ENCODE measurements at regions not wholly inside any gene's neighbourhood (a gene's known extent, or its start where the extent isn't known, plus 50 kb on each side); places are given as distances from the start of the nearest gene placed in this dataset.

DNA sequence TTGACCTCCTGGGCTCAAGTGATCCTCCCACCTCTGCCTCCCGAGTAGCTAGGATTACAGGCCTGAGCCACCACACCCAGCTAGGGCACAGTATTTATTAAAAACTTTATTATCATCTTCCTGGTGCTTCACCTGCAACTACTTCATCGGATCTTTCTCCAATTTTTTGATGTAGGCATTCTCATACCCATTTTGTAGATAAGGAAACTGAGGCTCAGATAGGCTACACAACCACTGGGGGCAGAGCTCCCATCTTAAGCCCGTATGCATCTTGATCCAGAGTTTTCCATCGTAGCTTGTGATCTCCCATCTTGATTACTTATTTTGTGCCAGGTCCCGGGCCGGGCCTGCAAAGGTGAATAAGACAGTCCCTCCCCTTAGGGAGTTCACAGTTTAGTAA lies 68.1 kb upstream of the BCOR start:
- Histone ChIP-seq H3K4me3 (no peak overlapping the region), H3K9me3 (no peaks in the 10 kb centered on the region), H3K27ac (no peak overlapping the region), H3K4me2 (no peak overlapping the region), H3K4me1 (peaks cover 10% of the 10 kb centered on the region)
- ChIA-PET POLR2A (no interaction called here), CTCF (no interaction called here)
- DNase-seq (ENCODE audit: low read depth in 1 of 2, low spot score in 1 of 2): no peak
- 94% methylated on average over 6 of the region's 6 CpGs for WGBS (ENCODE audit: missing lambda C conversion rate)
- TF ChIP-seq, protein P1, sequence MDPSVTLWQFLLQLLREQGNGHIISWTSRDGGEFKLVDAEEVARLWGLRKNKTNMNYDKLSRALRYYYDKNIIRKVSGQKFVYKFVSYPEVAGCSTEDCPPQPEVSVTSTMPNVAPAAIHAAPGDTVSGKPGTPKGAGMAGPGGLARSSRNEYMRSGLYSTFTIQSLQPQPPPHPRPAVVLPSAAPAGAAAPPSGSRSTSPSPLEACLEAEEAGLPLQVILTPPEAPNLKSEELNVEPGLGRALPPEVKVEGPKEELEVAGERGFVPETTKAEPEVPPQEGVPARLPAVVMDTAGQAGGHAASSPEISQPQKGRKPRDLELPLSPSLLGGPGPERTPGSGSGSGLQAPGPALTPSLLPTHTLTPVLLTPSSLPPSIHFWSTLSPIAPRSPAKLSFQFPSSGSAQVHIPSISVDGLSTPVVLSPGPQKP (IDR thresholded peaks at IDR 0.05; ENCODE audit: low read depth, low read length): no peak
- TF ChIP-seq POLR2AphosphoS2 (conservative IDR thresholded peaks at IDR 0.05; ENCODE audit: low read length) (no peak), JUN (IDR thresholded peaks at IDR 0.05) (no peak), EP300 (IDR thresholded peaks at IDR 0.05) (no peak), CEBPB (IDR thresholded peaks at IDR 0.05) (no peak), ZNF302 (CRISPR knock-in tag; IDR thresholded peaks at IDR 0.05) (no peak), ESRRA (IDR thresholded peaks at IDR 0.05; ENCODE audit: borderline replicate concordance, low read length) (no peak), TP53 (CRISPR knock-in tag; IDR thresholded peaks at IDR 0.05) (no peak), HOXB5 (CRISPR knock-in tag; IDR thresholded peaks at IDR 0.05) (no peak), CBX2 (IDR thresholded peaks at IDR 0.05; ENCODE audit: borderline replicate concordance, low read depth) (no peak), ZC3H11A (IDR thresholded peaks at IDR 0.05) (no peak), NR3C1 (IDR thresholded peaks at IDR 0.05) (no peak), ZSCAN20 (CRISPR knock-in tag; IDR thresholded peaks at IDR 0.05) (no peak), RARB (CRISPR knock-in tag; IDR thresholded peaks at IDR 0.05) (no peak), POLR2A (IDR thresholded peaks at IDR 0.05; ENCODE audit: low read length) (no peak), BHLHE40 (IDR thresholded peaks at IDR 0.05; ENCODE audit: low read depth, low read length) (no peak)
- TF ChIP-seq, protein P2, sequence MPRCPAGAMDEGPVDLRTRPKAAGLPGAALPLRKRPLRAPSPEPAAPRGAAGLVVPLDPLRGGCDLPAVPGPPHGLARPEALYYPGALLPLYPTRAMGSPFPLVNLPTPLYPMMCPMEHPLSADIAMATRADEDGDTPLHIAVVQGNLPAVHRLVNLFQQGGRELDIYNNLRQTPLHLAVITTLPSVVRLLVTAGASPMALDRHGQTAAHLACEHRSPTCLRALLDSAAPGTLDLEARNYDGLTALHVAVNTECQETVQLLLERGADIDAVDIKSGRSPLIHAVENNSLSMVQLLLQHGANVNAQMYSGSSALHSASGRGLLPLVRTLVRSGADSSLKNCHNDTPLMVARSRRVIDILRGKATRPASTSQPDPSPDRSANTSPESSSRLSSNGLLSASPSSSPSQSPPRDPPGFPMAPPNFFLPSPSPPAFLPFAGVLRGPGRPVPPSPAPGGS (IDR thresholded peaks at IDR 0.05): no peak
- TF ChIP-seq, protein P3, sequence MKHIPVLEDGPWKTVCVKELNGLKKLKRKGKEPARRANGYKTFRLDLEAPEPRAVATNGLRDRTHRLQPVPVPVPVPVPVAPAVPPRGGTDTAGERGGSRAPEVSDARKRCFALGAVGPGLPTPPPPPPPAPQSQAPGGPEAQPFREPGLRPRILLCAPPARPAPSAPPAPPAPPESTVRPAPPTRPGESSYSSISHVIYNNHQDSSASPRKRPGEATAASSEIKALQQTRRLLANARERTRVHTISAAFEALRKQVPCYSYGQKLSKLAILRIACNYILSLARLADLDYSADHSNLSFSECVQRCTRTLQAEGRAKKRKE (CRISPR knock-in tag; IDR thresholded peaks at IDR 0.05; ENCODE audit: low read depth): no peak
- TF ChIP-seq, protein P4, sequence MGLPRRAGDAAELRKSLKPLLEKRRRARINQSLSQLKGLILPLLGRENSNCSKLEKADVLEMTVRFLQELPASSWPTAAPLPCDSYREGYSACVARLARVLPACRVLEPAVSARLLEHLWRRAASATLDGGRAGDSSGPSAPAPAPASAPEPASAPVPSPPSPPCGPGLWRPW (IDR thresholded peaks at IDR 0.05): no peak
- no peak for ATAC-seq
- FAIRE-seq: no peak

DNA sequence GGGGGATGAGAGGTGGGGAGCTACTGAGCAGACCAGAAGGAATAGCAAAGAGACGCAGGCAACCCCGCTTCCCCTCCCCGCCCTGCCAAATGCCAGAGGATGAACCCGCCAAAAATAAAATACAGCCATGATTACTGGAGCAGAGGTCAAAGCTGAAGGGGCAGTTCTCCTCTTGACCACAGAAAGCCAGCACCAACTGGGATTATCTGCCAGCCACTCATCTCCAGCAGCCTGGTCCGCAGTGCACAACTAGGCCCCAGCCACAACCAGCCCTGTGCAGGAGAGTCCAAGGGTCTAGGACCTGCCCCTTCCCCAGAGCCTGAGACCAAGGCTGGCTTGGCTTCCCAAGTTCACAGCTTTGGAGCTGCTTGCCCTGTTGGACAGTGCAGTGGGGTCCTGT lies 67.4 kb upstream of the BCOR start:
- no peak overlapping the region for H3K4me3 ChIP-seq
- no peaks in the 10 kb centered on the region for H3K9me3 ChIP-seq
- H3K4me1 ChIP-seq: peaks cover 10% of the 10 kb centered on the region
- no peak overlapping the region for H3K27ac ChIP-seq
- CTCF ChIA-PET: interaction anchor here (0.7 to 1.2 kb wide), 3 partner anchors 37 to 88 kb away, joined by 3 to 4 read pairs (median 3); partner anchors contain the start of gene BCOR
- TF ChIP-seq JUN (IDR thresholded peaks at IDR 0.05) (no peak), MYC (IDR thresholded peaks at IDR 0.05; ENCODE audit: borderline replicate concordance, low read length) (no peak), CBX2 (IDR thresholded peaks at IDR 0.05; ENCODE audit: borderline replicate concordance, low read depth) (no peak), EP300 (IDR thresholded peaks at IDR 0.05) (no peak), TP53 (CRISPR knock-in tag; IDR thresholded peaks at IDR 0.05) (no peak), HOXA7 (CRISPR knock-in tag; IDR thresholded peaks at IDR 0.05) (no peak), RARB (CRISPR knock-in tag; IDR thresholded peaks at IDR 0.05) (no peak), HOXB13 (CRISPR knock-in tag; IDR thresholded peaks at IDR 0.05; ENCODE audit: low read depth) (no peak), NPAS2 (CRISPR knock-in tag; IDR thresholded peaks at IDR 0.05; ENCODE audit: borderline replicate concordance) (no peak), RFX5 (IDR thresholded peaks at IDR 0.05) (no peak), ESRRA (IDR thresholded peaks at IDR 0.05; ENCODE audit: borderline replicate concordance, low read length) (no peak), GATA3 (IDR thresholded peaks at IDR 0.05; ENCODE audit: borderline replicate concordance) (no peak), TFCP2L1 (CRISPR knock-in tag; IDR thresholded peaks at IDR 0.05) (no peak), NFE2L2 (conservative IDR thresholded peaks at IDR 0.05; ENCODE audit: low read length) (no peak)
- TF ChIP-seq, protein P5, sequence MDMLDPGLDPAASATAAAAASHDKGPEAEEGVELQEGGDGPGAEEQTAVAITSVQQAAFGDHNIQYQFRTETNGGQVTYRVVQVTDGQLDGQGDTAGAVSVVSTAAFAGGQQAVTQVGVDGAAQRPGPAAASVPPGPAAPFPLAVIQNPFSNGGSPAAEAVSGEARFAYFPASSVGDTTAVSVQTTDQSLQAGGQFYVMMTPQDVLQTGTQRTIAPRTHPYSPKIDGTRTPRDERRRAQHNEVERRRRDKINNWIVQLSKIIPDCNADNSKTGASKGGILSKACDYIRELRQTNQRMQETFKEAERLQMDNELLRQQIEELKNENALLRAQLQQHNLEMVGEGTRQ (IDR thresholded peaks at IDR 0.05): no peak
- TF ChIP-seq, protein P6, sequence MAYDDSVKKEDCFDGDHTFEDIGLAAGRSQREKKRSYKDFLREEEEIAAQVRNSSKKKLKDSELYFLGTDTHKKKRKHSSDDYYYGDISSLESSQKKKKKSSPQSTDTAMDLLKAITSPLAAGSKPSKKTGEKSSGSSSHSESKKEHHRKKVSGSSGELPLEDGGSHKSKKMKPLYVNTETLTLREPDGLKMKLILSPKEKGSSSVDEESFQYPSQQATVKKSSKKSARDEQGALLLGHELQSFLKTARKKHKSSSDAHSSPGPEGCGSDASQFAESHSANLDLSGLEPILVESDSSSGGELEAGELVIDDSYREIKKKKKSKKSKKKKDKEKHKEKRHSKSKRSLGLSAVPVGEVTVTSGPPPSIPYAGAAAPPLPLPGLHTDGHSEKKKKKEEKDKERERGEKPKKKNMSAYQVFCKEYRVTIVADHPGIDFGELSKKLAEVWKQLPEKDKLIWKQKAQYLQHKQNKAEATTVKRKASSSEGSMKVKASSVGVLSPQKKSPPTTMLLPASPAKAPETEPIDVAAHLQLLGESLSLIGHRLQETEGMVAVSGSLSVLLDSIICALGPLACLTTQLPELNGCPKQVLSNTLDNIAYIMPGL (CRISPR knock-in tag; IDR thresholded peaks at IDR 0.05; ENCODE audit: borderline replicate concordance): no peak
- TF ChIP-seq, protein P4 (IDR thresholded peaks at IDR 0.05): no peak
- TF ChIP-seq, protein P3 (CRISPR knock-in tag; IDR thresholded peaks at IDR 0.05; ENCODE audit: low read depth): no peak
- FAIRE-seq (no peak), ATAC-seq (no peak), DNase-seq (ENCODE audit: low read depth in 1 of 2, low spot score in 1 of 2) (no peak)
- POLR2A ChIA-PET: no interaction called here
- 66% methylated on average over 4 of the region's 5 CpGs for WGBS (ENCODE audit: missing lambda C conversion rate)
- H3K4me2 ChIP-seq: no peak overlapping the region
